ENCODE measurements at regions not wholly inside any gene's neighbourhood (a gene's known extent, or its start where the extent isn't known, plus 50 kb on each side); places are given as distances from the start of the nearest gene placed in this dataset.

- no peak for TF ChIP-seq CTCF (IDR thresholded peaks at IDR 0.05; ENCODE audit: control insufficient read depth, insufficient read depth, low read depth, low read length, missing control alignments)
- no peak overlapping the region for H3K4me3 ChIP-seq (ENCODE audit: control insufficient read depth, low read depth, low read length)
- DNase-seq (ENCODE audit: low read depth): no peak
Observed at GRCh38 chr5:4636378-4636777, 503.8 kb upstream of the ADAMTS16 start.

GRCh38 chr5:4639946-4640345, 500.2 kb upstream of the ADAMTS16 start:
- no peak overlapping the region for H3K4me3 ChIP-seq (ENCODE audit: control insufficient read depth, low read depth, low read length)
- DNase-seq (ENCODE audit: low read depth): no peak
- TF ChIP-seq CTCF (IDR thresholded peaks at IDR 0.05; ENCODE audit: control insufficient read depth, insufficient read depth, low read depth, low read length, missing control alignments): no peak

- H3K4me3 ChIP-seq (ENCODE audit: control insufficient read depth, low read depth, low read length): no peak overlapping the region
- no peak for DNase-seq (ENCODE audit: low read depth)
- TF ChIP-seq CTCF (IDR thresholded peaks at IDR 0.05; ENCODE audit: control insufficient read depth, insufficient read depth, low read depth, low read length, missing control alignments): no peak
Observed at GRCh38 chr5:4640795-4641194, 499.3 kb upstream of the ADAMTS16 start.

- no peak for DNase-seq (ENCODE audit: low read depth)
- no peak for TF ChIP-seq CTCF (IDR thresholded peaks at IDR 0.05; ENCODE audit: control insufficient read depth, insufficient read depth, low read depth, low read length, missing control alignments)
Observed at GRCh38 chr5:4642525-4642924, 497.6 kb upstream of the ADAMTS16 start.

GRCh38 chr5:4643190-4643589, 496.9 kb upstream of the ADAMTS16 start:
- no peak for DNase-seq (ENCODE audit: low read depth)
- no peak for TF ChIP-seq CTCF (IDR thresholded peaks at IDR 0.05; ENCODE audit: control insufficient read depth, insufficient read depth, low read depth, low read length, missing control alignments)
- no peak overlapping the region for H3K4me3 ChIP-seq (ENCODE audit: control insufficient read depth, low read depth, low read length)

More at GRCh38 chr5:4642525-4642924, 497.6 kb upstream of the ADAMTS16 start:
- H3K4me3 ChIP-seq (ENCODE audit: control insufficient read depth, low read depth, low read length): no peak overlapping the region

GRCh38 chr5:4643960-4644359, 496.2 kb upstream of the ADAMTS16 start:
- no peak for DNase-seq (ENCODE audit: low read depth)
- no peak for TF ChIP-seq CTCF (IDR thresholded peaks at IDR 0.05; ENCODE audit: control insufficient read depth, insufficient read depth, low read depth, low read length, missing control alignments)
- no peak overlapping the region for H3K4me3 ChIP-seq (ENCODE audit: control insufficient read depth, low read depth, low read length)

Measured in AG09309 (cell line).